HEK293 (cell line): ENCODE measurements at regions not wholly inside any gene's neighbourhood (a gene's known extent, or its start where the extent isn't known, plus 50 kb on each side); places are given as distances from the start of the nearest gene placed in this dataset.

ENCODE experiments used
- KLF10 ChIP-seq: fragments of 450-650 bp; IDR thresholded peaks from 2 replicates; pipeline ENCODE4 v1.5.1; 2018; ENCODE audit warnings: missing biosample characterization, mild to moderate bottlenecking, missing genetic modification characterization
- TRIM28 ChIP-seq: IDR thresholded peaks from 2 replicates; pipeline ENCODE4 v1.6.1; 2011; ENCODE audit warnings: low read length, control low read depth, borderline replicate concordance
- YY1 ChIP-seq: fragments of 450-650 bp; formaldehyde crosslinking; IDR thresholded peaks from 2 replicates; pipeline ENCODE4 v1.5.1; 2018; ENCODE audit warnings: missing biosample characterization, missing genetic modification characterization
- ZBTB17 ChIP-seq: fragments of 450-650 bp; formaldehyde crosslinking; IDR thresholded peaks from 2 replicates; pipeline ENCODE4 v1.5.1; 2016; ENCODE audit warnings: missing biosample characterization, missing genetic modification characterization
- ZNF146 ChIP-seq: fragments of 450-650 bp; formaldehyde crosslinking; IDR thresholded peaks from 2 replicates; pipeline ENCODE4 v1.5.1; 2016; ENCODE audit warnings: missing biosample characterization, missing genetic modification characterization
- ZNF37A ChIP-seq: fragments of 450-650 bp; IDR thresholded peaks from 2 replicates; pipeline ENCODE4 v1.5.1; 2018; ENCODE audit warnings: missing biosample characterization, missing genetic modification characterization
- ZNF600 ChIP-seq: fragments of 450-650 bp; formaldehyde crosslinking; IDR thresholded peaks from 2 replicates; pipeline ENCODE4 v1.5.1; 2016; ENCODE audit warnings: missing biosample characterization, missing genetic modification characterization
- ZNF837 ChIP-seq: fragments of 450-650 bp; formaldehyde crosslinking; IDR thresholded peaks from 2 replicates; pipeline ENCODE4 v1.5.1; 2016; ENCODE audit warnings: missing biosample characterization, missing genetic modification characterization
- TF ChIP-seq, protein P1 (sequence below): fragments of 450-650 bp; formaldehyde crosslinking; IDR thresholded peaks from 2 replicates; pipeline ENCODE4 v1.5.1; 2016; ENCODE audit warnings: missing biosample characterization, missing genetic modification characterization
- TF ChIP-seq, protein P2 (sequence below): fragments of 450-650 bp; formaldehyde crosslinking; IDR thresholded peaks from 2 replicates; pipeline ENCODE4 v1.5.1; 2016; ENCODE audit warnings: missing biosample characterization, missing genetic modification characterization
- TF ChIP-seq, protein P3 (sequence below): fragments of 450-650 bp; formaldehyde crosslinking; IDR thresholded peaks from 2 replicates; pipeline ENCODE4 v1.5.1; 2016; ENCODE audit warnings: missing biosample characterization, missing genetic modification characterization

DNA sequence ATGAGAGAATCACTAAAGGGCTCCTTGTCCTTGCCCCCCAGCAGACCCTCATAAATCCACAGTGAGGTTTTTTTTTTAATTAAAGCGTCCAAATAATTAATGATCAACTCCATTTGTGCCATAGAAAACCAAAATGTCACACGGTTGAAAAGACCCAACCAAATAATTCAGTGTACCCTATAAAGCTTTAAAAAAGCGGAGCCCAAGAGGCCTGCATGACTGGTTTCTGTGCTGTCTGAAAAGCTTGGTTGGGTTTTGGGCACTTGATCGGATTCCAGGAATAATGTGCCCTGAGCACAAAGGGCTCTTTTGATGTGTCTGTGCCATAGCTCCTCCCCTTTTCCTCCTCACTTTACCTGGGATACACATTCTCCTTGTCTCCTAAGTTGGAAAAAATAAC lies 523.2 kb downstream of the TNS1 start:
- TF ChIP-seq TRIM28 (no peak), ZNF600 (tag by site-specific recombination) (no peak), ZNF146 (tag by site-specific recombination) (no peak), ZBTB17 (no peak), ZNF837 (tag by site-specific recombination) (no peak), KLF10 (tag by site-specific recombination) (no peak), YY1 (no peak), ZNF37A (no peak)
- TF ChIP-seq, protein P1, sequence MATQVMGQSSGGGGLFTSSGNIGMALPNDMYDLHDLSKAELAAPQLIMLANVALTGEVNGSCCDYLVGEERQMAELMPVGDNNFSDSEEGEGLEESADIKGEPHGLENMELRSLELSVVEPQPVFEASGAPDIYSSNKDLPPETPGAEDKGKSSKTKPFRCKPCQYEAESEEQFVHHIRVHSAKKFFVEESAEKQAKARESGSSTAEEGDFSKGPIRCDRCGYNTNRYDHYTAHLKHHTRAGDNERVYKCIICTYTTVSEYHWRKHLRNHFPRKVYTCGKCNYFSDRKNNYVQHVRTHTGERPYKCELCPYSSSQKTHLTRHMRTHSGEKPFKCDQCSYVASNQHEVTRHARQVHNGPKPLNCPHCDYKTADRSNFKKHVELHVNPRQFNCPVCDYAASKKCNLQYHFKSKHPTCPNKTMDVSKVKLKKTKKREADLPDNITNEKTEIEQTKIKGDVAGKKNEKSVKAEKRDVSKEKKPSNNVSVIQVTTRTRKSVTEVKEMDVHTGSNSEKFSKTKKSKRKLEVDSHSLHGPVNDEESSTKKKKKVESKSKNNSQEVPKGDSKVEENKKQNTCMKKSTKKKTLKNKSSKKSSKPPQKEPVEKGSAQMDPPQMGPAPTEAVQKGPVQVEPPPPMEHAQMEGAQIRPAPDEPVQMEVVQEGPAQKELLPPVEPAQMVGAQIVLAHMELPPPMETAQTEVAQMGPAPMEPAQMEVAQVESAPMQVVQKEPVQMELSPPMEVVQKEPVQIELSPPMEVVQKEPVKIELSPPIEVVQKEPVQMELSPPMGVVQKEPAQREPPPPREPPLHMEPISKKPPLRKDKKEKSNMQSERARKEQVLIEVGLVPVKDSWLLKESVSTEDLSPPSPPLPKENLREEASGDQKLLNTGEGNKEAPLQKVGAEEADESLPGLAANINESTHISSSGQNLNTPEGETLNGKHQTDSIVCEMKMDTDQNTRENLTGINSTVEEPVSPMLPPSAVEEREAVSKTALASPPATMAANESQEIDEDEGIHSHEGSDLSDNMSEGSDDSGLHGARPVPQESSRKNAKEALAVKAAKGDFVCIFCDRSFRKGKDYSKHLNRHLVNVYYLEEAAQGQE, result no peak
- TF ChIP-seq, protein P2, sequence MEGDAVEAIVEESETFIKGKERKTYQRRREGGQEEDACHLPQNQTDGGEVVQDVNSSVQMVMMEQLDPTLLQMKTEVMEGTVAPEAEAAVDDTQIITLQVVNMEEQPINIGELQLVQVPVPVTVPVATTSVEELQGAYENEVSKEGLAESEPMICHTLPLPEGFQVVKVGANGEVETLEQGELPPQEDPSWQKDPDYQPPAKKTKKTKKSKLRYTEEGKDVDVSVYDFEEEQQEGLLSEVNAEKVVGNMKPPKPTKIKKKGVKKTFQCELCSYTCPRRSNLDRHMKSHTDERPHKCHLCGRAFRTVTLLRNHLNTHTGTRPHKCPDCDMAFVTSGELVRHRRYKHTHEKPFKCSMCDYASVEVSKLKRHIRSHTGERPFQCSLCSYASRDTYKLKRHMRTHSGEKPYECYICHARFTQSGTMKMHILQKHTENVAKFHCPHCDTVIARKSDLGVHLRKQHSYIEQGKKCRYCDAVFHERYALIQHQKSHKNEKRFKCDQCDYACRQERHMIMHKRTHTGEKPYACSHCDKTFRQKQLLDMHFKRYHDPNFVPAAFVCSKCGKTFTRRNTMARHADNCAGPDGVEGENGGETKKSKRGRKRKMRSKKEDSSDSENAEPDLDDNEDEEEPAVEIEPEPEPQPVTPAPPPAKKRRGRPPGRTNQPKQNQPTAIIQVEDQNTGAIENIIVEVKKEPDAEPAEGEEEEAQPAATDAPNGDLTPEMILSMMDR (tag by site-specific recombination), result no peak
- TF ChIP-seq, protein P3, sequence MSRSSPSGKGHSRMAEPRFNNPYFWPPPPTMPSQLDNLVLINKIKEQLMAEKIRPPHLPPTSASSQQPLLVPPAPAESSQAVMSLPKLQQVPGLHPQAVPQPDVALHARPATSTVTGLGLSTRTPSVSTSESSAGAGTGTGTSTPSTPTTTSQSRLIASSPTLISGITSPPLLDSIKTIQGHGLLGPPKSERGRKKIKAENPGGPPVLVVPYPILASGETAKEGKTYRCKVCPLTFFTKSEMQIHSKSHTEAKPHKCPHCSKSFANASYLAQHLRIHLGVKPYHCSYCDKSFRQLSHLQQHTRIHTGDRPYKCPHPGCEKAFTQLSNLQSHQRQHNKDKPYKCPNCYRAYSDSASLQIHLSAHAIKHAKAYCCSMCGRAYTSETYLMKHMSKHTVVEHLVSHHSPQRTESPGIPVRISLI (tag by site-specific recombination), result no peak
